ENCODE measurements at regions not wholly inside any gene's neighbourhood (a gene's known extent, or its start where the extent isn't known, plus 50 kb on each side); places are given as distances from the start of the nearest gene placed in this dataset.

- TF ChIP-seq, protein P1, sequence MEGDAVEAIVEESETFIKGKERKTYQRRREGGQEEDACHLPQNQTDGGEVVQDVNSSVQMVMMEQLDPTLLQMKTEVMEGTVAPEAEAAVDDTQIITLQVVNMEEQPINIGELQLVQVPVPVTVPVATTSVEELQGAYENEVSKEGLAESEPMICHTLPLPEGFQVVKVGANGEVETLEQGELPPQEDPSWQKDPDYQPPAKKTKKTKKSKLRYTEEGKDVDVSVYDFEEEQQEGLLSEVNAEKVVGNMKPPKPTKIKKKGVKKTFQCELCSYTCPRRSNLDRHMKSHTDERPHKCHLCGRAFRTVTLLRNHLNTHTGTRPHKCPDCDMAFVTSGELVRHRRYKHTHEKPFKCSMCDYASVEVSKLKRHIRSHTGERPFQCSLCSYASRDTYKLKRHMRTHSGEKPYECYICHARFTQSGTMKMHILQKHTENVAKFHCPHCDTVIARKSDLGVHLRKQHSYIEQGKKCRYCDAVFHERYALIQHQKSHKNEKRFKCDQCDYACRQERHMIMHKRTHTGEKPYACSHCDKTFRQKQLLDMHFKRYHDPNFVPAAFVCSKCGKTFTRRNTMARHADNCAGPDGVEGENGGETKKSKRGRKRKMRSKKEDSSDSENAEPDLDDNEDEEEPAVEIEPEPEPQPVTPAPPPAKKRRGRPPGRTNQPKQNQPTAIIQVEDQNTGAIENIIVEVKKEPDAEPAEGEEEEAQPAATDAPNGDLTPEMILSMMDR (IDR thresholded peaks at IDR 0.05): no peak
Observed at GRCh38 chr2:205908212-205909183, 177.5 kb downstream of the INO80D start.

- TF ChIP-seq, protein P1 (IDR thresholded peaks at IDR 0.05): no peak
Observed at GRCh38 chr2:205906419-205906818, 179.6 kb downstream of the INO80D start.

GRCh38 chr2:205905576-205905975 is 180.4 kb downstream of the INO80D start:
- TF ChIP-seq, protein P1 (IDR thresholded peaks at IDR 0.05): no peak

DNA sequence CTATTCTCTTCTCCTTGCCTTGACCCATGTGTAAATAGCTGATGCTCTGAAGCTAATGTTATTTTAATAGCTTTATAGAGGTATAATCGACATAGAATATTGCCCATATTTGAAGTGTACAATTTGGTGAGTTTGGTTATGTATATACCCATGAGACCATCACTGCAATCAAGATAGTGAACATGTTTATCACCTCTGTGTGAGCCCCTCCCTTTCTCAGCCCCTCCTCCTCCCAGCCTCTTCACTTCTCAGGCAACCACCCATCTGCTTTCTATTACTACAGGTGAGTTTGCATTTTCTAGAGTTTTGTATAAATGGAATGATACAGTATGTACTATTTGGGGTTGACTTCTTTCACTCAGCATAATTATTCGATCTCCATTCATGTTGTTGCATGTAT is 181.1 kb downstream of the INO80D start:
- TF ChIP-seq, protein P1 (IDR thresholded peaks at IDR 0.05): no peak

- TF ChIP-seq, protein P1 (IDR thresholded peaks at IDR 0.05): peak; percentile 35; the same call in 1 of the 2 replicates
Observed at GRCh38 chr2:205903549-205904129, 182.3 kb downstream of the INO80D start.

- TF ChIP-seq, protein P1 (IDR thresholded peaks at IDR 0.05): no peak
Observed at GRCh38 chr2:205902900-205903237, 183.1 kb downstream of the INO80D start.

- TF ChIP-seq, protein P1 (IDR thresholded peaks at IDR 0.05): no peak
Observed at GRCh38 chr2:205902041-205902899, 183.7 kb downstream of the INO80D start.
